HG02884 (cell line): ENCODE measurements at regions not wholly inside any gene's neighbourhood (a gene's known extent, or its start where the extent isn't known, plus 50 kb on each side); places are given as distances from the start of the nearest gene placed in this dataset.
"Not testable (repeated sequence)": the region's sequence is repeated elsewhere in the genome, so short reads cannot be mapped to it uniquely, and the experiment has no call there.

Experiments used
- ATAC-seq: cut with Tn5 transposase; IDR thresholded peaks from one replicate; pipeline ENCODE4 v1.9.1; 2021; ENCODE audit warnings: mild to moderate bottlenecking, moderate library complexity; ENCODE audit not compliant: unreplicated experiment

DNA sequence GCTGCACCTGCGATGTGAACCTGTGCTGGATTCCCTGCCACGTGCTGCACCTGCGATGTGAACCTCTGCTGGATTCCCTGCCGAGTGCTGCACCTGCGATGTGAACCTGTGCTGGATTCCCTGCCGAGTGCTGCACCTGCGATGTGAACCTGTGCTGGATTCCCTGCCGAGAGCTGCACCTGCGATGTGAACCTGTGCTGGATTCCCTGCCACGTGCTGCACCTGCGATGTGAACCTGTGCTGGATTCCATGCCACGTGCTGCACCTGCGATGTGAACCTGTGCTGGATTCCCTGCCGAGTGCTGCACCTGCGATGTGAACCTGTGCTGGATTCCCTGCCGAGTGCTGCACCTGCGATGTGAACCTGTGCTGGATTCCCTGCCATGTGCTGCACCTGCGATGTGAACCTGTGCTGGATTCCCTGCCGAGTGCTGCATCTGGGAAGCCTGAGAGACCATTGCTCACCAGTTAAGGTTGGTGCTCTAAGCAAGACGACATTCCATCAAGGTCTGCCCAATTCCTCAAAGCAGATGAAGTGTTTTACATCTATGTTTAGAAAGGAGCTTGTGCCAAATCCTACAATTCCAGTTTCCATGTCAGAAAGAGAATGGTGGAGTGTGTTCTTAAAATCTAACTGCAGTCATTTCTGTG, 176.5 kb upstream of the B3GAT1 start:
- ATAC-seq = not testable (repeated sequence)

- ATAC-seq = no peak
These were observed 175.3 kb upstream of the B3GAT1 start for GRCh38 chr11:134587345-134587744.

DNA sequence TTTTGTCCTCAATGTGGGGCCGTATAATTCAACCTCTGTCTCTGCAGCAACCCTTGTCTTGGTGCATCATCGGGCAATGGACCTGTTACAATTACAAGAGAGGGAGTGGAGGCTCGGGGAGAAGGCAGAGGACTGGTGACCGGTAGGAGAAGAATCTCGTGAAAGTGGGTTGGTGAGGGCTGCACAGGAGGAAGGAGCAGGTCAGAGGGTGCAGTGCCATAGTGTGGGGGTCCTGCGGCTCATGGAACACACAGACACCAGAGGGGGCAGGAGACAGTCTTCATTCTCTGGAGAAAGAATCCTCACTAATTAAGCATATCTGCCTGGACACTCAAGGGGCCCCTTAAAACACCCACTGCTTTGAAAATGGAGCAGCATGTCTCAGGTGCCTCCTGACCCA, 174.7 kb upstream of the B3GAT1 start:
- no peak for ATAC-seq

GRCh38 chr11:134585666-134586610, 173.9 kb upstream of the B3GAT1 start:
- ATAC-seq = no peak

DNA sequence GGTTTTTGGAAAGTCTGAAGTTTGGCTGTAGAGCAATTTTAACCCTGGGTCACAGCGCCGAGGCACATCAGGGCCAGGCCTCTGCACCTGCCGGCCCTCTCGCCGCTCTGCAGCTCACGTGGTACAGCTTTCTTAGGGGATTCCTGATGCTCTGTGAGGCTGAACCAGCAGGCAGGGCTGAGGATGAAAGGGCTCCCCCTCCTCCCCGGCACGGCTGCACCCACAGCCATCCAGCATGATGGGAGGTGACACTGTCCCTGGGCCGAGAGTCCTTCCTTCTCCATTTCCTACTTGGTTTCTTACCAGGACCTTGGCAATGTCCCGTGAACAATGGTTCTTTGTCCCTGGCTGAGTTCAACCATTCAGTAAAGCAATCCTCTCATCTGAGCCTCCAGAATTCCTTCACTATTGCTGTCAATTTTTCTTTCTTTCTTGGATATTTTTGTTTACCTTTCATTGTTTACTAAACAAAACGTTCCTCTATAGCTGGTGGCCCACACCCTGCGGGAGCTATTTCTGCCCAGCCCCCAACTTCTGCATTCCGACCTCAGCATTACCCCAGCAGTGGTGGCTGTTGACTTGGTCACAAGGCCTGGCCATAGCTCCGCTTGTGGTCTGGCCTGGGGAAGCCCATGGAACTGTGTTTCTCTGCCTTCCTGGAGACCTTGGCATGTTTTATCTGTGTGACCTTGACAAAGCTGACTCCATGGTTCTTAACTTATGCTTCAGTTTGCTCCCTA, 172.8 kb upstream of the B3GAT1 start:
- no peak for ATAC-seq

DNA sequence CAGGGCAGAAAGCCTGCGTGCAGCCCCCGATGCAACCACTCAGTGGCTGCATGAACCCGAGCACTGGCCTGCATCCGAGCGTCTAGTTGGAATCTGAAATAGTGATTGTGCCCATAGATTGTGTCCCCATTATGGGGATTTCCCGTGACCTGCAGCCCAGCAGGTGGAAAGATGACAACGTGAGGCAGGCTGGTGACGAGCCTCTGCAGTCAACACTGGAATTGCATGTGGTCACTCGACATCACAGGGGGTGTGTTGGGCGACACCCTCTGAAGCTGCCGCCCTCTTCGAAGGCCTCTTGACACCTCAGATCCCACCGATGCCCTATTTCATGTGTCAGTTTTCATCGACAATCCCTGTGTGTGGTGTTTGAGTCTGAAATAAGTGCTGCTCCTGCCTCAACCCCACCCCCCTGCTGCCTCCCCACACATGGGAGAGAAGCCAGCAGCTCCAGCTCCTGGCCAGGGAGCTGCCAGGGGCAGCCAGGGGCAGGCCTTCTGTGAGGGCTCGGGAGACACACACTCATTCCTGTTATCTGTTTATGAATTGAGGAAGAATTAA, 172.0 kb upstream of the B3GAT1 start:
- no peak for ATAC-seq

GRCh38 chr11:134583397-134583990, 171.5 kb upstream of the B3GAT1 start:
- no peak for ATAC-seq

- no peak for ATAC-seq
These were observed 170.7 kb upstream of the B3GAT1 start for GRCh38 chr11:134582770-134583095.

GRCh38 chr11:134581966-134582769, 170.1 kb upstream of the B3GAT1 start:
- no peak for ATAC-seq

DNA sequence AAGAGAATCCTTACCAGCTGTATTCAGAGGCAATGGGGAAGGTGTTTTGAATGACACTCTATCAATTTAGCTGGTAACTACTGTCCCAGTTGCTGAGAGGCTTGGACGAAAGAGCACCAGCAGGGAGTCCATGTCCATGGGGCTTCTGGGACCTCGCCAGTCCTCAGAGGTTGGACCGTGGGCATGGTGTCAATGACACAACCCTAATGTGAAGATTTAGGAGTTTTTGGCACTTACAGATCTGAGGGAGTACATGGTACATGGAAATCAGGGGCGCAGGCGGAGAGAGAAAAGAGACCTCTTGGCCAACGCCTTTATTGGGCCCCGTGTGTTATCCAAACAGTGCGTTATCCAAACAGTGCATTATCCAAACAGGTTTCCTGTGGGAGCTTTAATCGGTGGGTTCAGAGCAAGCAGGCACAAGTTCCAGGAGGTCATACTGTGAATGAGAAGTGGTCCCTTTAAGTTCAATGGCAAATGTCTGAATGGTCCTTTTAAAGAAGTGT, 169.1 kb upstream of the B3GAT1 start:
- no peak for ATAC-seq

GRCh38 chr11:134580610-134580975, 168.6 kb upstream of the B3GAT1 start:
- ATAC-seq = no peak

DNA sequence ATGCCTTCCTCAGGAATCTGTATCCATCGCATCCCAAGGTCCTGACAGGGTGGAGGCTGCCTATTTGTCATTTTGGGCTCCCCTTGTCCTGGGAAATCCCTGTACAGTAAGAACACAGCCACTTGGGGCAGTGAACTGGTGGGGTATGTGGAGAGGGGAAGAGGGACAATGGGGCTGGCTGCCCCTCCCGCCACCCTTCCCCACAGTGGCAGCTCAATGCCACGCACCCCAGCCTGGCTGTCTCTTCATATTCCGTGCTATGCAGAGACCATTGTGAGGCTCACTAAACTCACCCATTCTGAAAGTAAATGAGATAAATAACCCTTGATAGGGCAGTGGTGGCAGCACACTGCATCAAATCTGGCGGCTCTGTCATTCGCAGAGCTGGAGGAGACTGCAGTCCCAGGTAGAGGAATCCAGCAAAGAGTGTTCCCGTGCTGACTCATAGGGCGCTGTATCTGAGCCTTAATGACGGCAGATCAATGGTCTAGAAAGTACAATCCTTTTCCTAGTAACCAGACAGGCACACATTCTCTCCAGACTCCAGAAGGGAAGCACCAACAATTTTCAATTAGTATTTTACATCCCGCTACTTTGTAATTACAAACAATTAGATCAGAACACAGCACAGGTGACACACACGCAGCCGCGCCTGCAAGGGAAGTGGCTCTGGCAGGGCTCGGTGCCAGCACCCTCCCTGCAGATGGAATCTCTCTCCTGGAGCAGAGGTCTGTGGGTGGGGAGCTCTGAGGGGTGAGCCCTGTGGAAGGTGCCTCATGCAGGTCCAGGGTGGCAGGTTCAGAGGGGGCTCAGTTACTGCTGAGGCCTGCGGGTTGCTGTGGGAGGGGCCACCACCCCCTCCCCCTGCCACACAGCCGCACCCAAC, 167.9 kb upstream of the B3GAT1 start:
- ATAC-seq = no peak

- ATAC-seq = no peak
These were observed 167.0 kb upstream of the B3GAT1 start for GRCh38 chr11:134578807-134579723.

GRCh38 chr11:134577751-134578395, 165.8 kb upstream of the B3GAT1 start:
- ATAC-seq = no peak

- no peak for ATAC-seq
These were observed 164.7 kb upstream of the B3GAT1 start for GRCh38 chr11:134576721-134577171.

- ATAC-seq = no peak
These were observed 164.2 kb upstream of the B3GAT1 start for GRCh38 chr11:134576286-134576685.

DNA sequence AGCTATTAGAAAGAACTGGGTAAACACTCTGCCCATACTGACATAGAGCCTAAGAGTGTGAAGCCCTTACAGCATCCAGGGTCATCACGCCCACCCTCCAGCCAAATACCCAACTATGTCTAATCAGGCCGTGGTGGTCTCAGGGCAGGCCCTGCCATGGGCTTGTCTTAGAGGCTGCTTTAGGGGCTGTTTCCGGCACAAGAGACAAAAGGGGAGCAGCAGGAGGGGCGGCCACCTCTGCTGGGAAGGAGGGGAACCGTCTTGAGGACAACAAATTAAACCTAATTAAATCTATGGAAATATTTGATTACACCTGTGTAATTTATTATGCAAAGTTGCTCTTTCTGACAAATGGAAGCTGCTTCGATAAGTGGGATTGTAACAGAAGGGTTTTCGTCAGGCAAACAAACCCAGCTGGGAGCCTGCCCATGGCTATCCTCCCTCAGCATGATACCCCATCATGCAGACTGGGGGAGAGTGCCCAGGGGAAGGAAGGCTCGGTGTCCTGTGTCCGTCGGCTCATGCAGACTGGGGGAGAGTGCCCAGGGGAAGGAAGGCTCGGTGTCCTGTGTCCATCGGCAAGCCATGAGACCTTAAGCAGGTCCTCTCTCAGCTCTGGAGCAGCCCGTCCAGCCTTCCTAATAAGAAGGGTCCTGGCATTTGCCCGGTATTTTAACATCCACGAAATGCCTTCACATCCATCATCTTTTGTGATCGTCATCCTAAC, 163.6 kb upstream of the B3GAT1 start:
- no peak for ATAC-seq
